ENCODE measurements at regions not wholly inside any gene's neighbourhood (a gene's known extent, or its start where the extent isn't known, plus 50 kb on each side); places are given as distances from the start of the nearest gene placed in this dataset.

DNA sequence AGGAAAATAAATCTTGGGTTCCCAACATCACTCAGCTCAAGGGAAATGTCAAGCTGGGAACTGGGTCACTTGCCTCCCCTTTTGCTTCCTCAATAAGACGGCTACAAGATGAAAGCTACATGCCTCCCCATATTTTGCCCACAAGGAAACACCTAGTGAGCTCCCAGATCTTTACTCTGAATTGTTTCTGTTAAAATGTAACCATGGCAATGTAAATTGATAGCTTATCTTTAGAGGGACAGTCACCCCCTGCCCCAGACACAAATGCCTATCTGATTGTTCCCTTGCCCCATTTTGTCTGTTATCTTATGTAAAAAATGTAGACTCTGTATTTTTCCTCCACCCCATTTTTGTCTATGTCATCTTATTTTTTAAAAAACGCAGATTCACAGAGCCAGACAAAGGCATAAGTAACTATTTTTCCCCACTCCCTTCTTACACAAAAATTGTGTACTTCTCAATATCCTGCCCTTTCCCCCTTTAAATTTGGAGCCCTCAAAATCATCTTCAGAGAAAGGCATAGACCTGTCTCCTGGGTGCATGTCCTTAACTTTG, 288.7 kb upstream of the ERCC4 start:
- TF ChIP-seq POLR2A (IDR thresholded peaks at IDR 0.05; ENCODE audit: low read length): no peak
- TF ChIP-seq GATA1 (IDR thresholded peaks at IDR 0.05; ENCODE audit: low read depth, low read length): no peak

All from erythroblast (primary cell).